A673 (cell line): ENCODE measurements at regions not wholly inside any gene's neighbourhood (a gene's known extent, or its start where the extent isn't known, plus 50 kb on each side); places are given as distances from the start of the nearest gene placed in this dataset.

Source experiments
- BruUV-seq: library from RNA; stranded (reverse); fragments of 400-500 nt; replicated peaks from 2 replicates; lab custom pipeline; 2021; lab: Mats Ljungman, UMichigan
- CTCF ChIA-PET: fragments of 300-600 bp; sonication (Branson Sonifier 250); formaldehyde crosslinking; loops from one replicate; lab custom pipeline; 2022; ENCODE audit warnings: antibody characterized with exemption; lab: Charles Lee
- POLR2A ChIA-PET: fragments of 300-600 bp; sonication (Branson Sonifier 250); formaldehyde crosslinking; loops from one replicate; lab custom pipeline; 2022; ENCODE audit warnings: antibody characterized with exemption; ENCODE audit not compliant: low non-redundant PET; lab: Charles Lee
- DNase-seq: peaks from one replicate; pipeline ENCODE4 v3.0.0-alpha.2; 2015; ENCODE audit warnings: low spot score
- H3K27ac ChIP-seq: fragments of 200-600 bp; sonication (generic); 2 replicates; pipeline ENCODE4 v1.5.1; 2016; ENCODE audit warnings: mixed run types, low read depth, mild to moderate bottlenecking, mixed read lengths, antibody characterized with exemption, low read length; ENCODE audit not compliant: poor library complexity, severe bottlenecking
- H3K27me3 ChIP-seq: fragments of 200-600 bp; sonication (generic); replicated peaks from 2 replicates; pipeline ENCODE4 v1.6.1; 2017; ENCODE audit warnings: mixed run types, low read depth, mild to moderate bottlenecking, mixed read lengths, antibody characterized with exemption, low read length; ENCODE audit not compliant: insufficient read depth, poor library complexity
- H3K36me3 ChIP-seq: fragments of 200-600 bp; sonication (generic); 2 replicates; pipeline ENCODE4 v1.6.1; 2016; ENCODE audit warnings: mixed run types, mild to moderate bottlenecking, mixed read lengths, antibody characterized with exemption, low read length; ENCODE audit not compliant: insufficient read depth, poor library complexity, severe bottlenecking
- H3K4me1 ChIP-seq: fragments of 200-600 bp; sonication (generic); 2 replicates; pipeline ENCODE4 v1.6.1; 2017; ENCODE audit warnings: mixed run types, mild to moderate bottlenecking, mixed read lengths, antibody characterized with exemption, low read length; ENCODE audit not compliant: insufficient read depth, poor library complexity, severe bottlenecking
- H3K4me3 ChIP-seq: fragments of 200-600 bp; sonication (generic); 2 replicates; pipeline ENCODE4 v1.5.1; 2016; ENCODE audit warnings: low read depth, mixed run types, mild to moderate bottlenecking, mixed read lengths, low read length; ENCODE audit not compliant: poor library complexity, severe bottlenecking
- H3K9me3 ChIP-seq: fragments of 200-600 bp; sonication (generic); 2 replicates; pipeline ENCODE4 v1.6.1; 2016; ENCODE audit warnings: mixed run types, low read depth, mild to moderate bottlenecking, mixed read lengths, antibody characterized with exemption, low read length; ENCODE audit not compliant: poor library complexity, severe bottlenecking
- EZH2 ChIP-seq: fragments of 200-600 bp; sonication (generic); IDR thresholded peaks from 2 replicates; pipeline ENCODE4 v1.6.1; 2017; ENCODE audit warnings: borderline replicate concordance, low read depth, mild to moderate bottlenecking, mixed read lengths, antibody characterized with exemption, low read length; ENCODE audit not compliant: poor library complexity, severe bottlenecking
- intact Hi-C: fragments of 100-400 bp; cut with micrococcal nuclease; formaldehyde crosslinking; loops from one replicate; pipeline ENCODE4 v1.10.0; 2022; ENCODE audit not compliant: unreplicated experiment
- TF ChIP-seq, protein P1 (sequence below): fragments of 300-800, 200-600 bp; sonication (generic); conservative IDR thresholded peaks from 2 replicates; pipeline ENCODE4 v1.5.1; 2017; ENCODE audit warnings: low read depth, mild to moderate bottlenecking, antibody characterized with exemption, low read length, moderate library complexity, mixed read lengths

DNA sequence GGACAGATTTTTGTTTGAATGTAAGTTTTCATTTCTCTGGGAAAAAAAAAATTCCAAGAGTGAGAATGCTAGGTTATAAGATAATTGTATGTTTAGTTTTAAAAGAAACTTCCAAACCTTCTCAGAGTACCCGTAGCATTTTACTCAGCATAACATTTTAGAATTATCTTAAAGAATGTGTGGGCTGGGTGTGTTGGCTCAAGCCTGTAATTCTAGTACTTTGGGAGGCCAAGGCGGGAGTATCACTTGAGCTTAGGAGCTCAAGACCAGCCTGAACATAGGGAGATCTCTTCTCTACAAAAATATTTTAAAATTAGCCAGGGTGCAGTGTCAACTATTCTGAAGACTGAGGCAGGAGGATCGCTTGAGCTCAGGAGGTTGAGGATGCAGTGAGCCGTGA is 57.4 kb upstream of the RMP24 start:
- intact Hi-C loops = no loop called here
- Histone ChIP-seq H3K27ac (no peak overlapping the region), H3K36me3 (no peaks in the 10 kb centered on the region), H3K27me3 (peaks cover 68% of the 10 kb centered on the region), H3K4me1 (no peaks in the 10 kb centered on the region), H3K4me3 (no peak overlapping the region), H3K9me3 (no peaks in the 10 kb centered on the region)
- TF ChIP-seq, protein P1, sequence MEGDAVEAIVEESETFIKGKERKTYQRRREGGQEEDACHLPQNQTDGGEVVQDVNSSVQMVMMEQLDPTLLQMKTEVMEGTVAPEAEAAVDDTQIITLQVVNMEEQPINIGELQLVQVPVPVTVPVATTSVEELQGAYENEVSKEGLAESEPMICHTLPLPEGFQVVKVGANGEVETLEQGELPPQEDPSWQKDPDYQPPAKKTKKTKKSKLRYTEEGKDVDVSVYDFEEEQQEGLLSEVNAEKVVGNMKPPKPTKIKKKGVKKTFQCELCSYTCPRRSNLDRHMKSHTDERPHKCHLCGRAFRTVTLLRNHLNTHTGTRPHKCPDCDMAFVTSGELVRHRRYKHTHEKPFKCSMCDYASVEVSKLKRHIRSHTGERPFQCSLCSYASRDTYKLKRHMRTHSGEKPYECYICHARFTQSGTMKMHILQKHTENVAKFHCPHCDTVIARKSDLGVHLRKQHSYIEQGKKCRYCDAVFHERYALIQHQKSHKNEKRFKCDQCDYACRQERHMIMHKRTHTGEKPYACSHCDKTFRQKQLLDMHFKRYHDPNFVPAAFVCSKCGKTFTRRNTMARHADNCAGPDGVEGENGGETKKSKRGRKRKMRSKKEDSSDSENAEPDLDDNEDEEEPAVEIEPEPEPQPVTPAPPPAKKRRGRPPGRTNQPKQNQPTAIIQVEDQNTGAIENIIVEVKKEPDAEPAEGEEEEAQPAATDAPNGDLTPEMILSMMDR = no peak
- TF ChIP-seq EZH2 = no peak
- no peak for DNase-seq
- CTCF ChIA-PET = no interaction called here
- POLR2A ChIA-PET = no interaction called here
- no TSS peak for BruUV-seq

DNA sequence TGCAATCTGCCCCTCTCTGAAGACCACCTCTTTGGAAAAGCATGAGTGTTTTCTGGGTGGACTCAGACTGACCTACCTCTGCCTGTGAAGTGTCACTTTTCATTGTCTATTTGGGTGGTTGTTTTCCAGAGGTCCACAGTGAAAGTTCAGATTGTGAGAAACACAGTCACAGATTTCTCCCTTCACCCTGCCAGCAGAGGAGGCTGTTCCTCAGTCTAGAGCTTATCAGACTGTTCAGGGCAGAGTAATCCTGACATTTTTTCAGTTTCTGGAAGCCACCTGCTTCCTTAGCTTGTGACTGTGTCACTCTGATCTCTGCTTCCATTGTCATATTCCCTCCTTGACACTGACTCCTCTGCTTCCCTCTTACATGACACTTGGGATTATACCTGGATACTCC is 55.4 kb upstream of the RMP24 start:
- intact Hi-C loops = no loop called here
- BruUV-seq = no TSS peak
- ChIA-PET POLR2A (no interaction called here), CTCF (no interaction called here)
- DNase-seq = no peak
- H3K4me1 ChIP-seq = no peaks in the 10 kb centered on the region
- H3K9me3 ChIP-seq = no peaks in the 10 kb centered on the region
- H3K4me3 ChIP-seq = no peak overlapping the region
- H3K27me3 ChIP-seq = peaks cover 64% of the 10 kb centered on the region
- no peak for TF ChIP-seq EZH2
- TF ChIP-seq, protein P1 = 0 out of 2 replicates have a peak, but pooled peaks have one; percentile 12
- H3K27ac ChIP-seq = no peak overlapping the region
- H3K36me3 ChIP-seq = no peaks in the 10 kb centered on the region

DNA sequence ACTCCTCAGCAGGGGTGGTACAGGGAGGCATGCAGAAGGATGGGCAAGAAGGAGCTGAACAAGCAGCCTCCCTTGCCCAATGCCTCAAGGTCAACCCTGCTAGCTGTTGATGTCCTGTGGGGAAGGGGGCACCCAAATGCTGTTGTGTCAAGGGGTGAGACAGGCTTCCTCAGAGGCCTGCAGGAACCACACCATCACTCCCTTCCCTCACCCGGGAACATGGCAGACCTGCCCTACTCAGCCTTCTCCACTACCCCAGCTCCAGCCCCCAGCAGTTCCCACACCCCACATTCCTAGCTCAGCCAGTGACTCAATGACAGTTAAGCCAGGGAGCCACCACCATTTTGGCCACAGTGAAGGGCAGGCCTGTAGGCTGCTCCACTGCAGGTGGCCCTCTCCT is 53.9 kb upstream of the RMP24 start:
- Histone ChIP-seq H3K27me3 (peaks cover 63% of the 10 kb centered on the region), H3K9me3 (no peaks in the 10 kb centered on the region), H3K4me3 (no peak overlapping the region), H3K4me1 (no peaks in the 10 kb centered on the region), H3K27ac (no peak overlapping the region), H3K36me3 (no peaks in the 10 kb centered on the region)
- POLR2A ChIA-PET = no interaction called here
- DNase-seq = no peak
- BruUV-seq = no TSS peak
- intact Hi-C loops = no loop called here
- CTCF ChIA-PET = no interaction called here
- no peak for TF ChIP-seq EZH2
- TF ChIP-seq, protein P1 = no peak
